WTC11 (cell line): ENCODE measurements at regions not wholly inside any gene's neighbourhood (a gene's known extent, or its start where the extent isn't known, plus 50 kb on each side); places are given as distances from the start of the nearest gene placed in this dataset.

Experiments
- ATF1 ChIP-seq: sonication (generic); formaldehyde crosslinking; IDR thresholded peaks from 2 replicates; pipeline ENCODE4 v1.8.1; 2023; ENCODE audit warnings: mild to moderate bottlenecking, moderate library complexity, missing genetic modification reagents
- ETV6 ChIP-seq: sonication (generic); formaldehyde crosslinking; IDR thresholded peaks from 2 replicates; pipeline ENCODE4 v1.8.1; 2022; ENCODE audit warnings: mild to moderate bottlenecking, missing genetic modification reagents
- ZNF317 ChIP-seq: sonication (generic); formaldehyde crosslinking; IDR thresholded peaks from 2 replicates; pipeline ENCODE4 v1.8.1; 2023; ENCODE audit warnings: low read depth, mild to moderate bottlenecking, moderate library complexity, missing genetic modification reagents, borderline replicate concordance
- ZNF671 ChIP-seq: fragments of 250-450 bp; sonication (Bioruptor Pico); IDR thresholded peaks from 2 replicates; pipeline ENCODE4 v1.8.0; 2021; ENCODE audit warnings: mild to moderate bottlenecking
- TF ChIP-seq, protein P1 (sequence below): sonication (generic); formaldehyde crosslinking; IDR thresholded peaks from 2 replicates; pipeline ENCODE4 v1.8.1; 2023; ENCODE audit warnings: mild to moderate bottlenecking, missing genetic modification reagents, moderate library complexity
- TF ChIP-seq, protein P2 (sequence below): fragments of 200-600 bp; IDR thresholded peaks from 2 replicates; pipeline ENCODE4 v1.8.0; 2022; ENCODE audit warnings: antibody characterized with exemption
- TF ChIP-seq, protein P3 (sequence below): sonication (generic); formaldehyde crosslinking; IDR thresholded peaks from 2 replicates; pipeline ENCODE4 v1.8.0; 2022; ENCODE audit warnings: mild to moderate bottlenecking, missing genetic modification reagents
- TF ChIP-seq, protein P4 (sequence below): sonication (generic); formaldehyde crosslinking; IDR thresholded peaks from 2 replicates; pipeline ENCODE4 v1.8.0; 2022; ENCODE audit warnings: mild to moderate bottlenecking, missing genetic modification reagents

DNA sequence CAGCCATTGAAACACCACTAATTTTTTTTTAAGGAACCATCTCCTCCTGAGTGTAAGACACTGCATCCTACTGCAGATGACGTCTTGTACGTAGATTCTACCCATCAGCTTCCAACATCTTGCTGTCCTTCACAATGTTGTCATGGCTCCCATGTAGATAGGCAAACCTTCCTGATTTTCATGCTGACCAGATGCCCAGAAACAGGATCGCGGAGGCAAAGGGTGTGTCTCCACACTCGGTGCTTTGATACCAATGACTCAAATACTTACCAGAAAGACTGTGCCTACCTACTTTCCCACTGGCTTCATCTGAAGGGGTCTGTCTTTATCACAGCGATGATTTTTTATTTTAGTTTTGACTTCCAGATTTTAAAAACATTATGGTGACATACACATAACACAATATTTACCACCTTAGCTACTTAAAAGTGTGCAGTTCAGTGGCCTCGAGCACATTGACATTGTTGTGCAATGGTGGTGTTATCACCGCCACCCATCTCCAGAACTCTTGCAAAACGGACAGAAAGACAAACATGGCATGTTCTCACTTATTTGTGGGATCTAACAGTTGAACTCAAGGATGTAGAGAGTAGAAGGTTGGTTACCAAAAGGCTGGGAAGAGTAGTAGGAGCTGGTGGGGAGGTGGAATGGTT, 94.0 kb upstream of the PEG3 start:
- TF ChIP-seq, protein P1, sequence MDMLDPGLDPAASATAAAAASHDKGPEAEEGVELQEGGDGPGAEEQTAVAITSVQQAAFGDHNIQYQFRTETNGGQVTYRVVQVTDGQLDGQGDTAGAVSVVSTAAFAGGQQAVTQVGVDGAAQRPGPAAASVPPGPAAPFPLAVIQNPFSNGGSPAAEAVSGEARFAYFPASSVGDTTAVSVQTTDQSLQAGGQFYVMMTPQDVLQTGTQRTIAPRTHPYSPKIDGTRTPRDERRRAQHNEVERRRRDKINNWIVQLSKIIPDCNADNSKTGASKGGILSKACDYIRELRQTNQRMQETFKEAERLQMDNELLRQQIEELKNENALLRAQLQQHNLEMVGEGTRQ: no peak
- TF ChIP-seq, protein P2, sequence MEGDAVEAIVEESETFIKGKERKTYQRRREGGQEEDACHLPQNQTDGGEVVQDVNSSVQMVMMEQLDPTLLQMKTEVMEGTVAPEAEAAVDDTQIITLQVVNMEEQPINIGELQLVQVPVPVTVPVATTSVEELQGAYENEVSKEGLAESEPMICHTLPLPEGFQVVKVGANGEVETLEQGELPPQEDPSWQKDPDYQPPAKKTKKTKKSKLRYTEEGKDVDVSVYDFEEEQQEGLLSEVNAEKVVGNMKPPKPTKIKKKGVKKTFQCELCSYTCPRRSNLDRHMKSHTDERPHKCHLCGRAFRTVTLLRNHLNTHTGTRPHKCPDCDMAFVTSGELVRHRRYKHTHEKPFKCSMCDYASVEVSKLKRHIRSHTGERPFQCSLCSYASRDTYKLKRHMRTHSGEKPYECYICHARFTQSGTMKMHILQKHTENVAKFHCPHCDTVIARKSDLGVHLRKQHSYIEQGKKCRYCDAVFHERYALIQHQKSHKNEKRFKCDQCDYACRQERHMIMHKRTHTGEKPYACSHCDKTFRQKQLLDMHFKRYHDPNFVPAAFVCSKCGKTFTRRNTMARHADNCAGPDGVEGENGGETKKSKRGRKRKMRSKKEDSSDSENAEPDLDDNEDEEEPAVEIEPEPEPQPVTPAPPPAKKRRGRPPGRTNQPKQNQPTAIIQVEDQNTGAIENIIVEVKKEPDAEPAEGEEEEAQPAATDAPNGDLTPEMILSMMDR: no peak
- TF ChIP-seq ETV6 (no peak), ATF1 (CRISPR knock-in tag) (no peak), ZNF317 (CRISPR knock-in tag) (no peak), ZNF671 (CRISPR knock-in tag) (no peak)
- TF ChIP-seq, protein P3, sequence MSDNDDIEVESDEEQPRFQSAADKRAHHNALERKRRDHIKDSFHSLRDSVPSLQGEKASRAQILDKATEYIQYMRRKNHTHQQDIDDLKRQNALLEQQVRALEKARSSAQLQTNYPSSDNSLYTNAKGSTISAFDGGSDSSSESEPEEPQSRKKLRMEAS (CRISPR knock-in tag): no peak
- TF ChIP-seq, protein P4, sequence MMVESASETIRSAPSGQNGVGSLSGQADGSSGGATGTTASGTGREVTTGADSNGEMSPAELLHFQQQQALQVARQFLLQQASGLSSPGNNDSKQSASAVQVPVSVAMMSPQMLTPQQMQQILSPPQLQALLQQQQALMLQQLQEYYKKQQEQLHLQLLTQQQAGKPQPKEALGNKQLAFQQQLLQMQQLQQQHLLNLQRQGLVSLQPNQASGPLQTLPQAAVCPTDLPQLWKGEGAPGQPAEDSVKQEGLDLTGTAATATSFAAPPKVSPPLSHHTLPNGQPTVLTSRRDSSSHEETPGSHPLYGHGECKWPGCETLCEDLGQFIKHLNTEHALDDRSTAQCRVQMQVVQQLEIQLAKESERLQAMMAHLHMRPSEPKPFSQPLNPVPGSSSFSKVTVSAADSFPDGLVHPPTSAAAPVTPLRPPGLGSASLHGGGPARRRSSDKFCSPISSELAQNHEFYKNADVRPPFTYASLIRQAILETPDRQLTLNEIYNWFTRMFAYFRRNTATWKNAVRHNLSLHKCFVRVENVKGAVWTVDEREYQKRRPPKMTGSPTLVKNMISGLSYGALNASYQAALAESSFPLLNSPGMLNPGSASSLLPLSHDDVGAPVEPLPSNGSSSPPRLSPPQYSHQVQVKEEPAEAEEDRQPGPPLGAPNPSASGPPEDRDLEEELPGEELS (CRISPR knock-in tag): no peak
